ENCODE measurements at regions not wholly inside any gene's neighbourhood (a gene's known extent, or its start where the extent isn't known, plus 50 kb on each side); places are given as distances from the start of the nearest gene placed in this dataset.

DNA sequence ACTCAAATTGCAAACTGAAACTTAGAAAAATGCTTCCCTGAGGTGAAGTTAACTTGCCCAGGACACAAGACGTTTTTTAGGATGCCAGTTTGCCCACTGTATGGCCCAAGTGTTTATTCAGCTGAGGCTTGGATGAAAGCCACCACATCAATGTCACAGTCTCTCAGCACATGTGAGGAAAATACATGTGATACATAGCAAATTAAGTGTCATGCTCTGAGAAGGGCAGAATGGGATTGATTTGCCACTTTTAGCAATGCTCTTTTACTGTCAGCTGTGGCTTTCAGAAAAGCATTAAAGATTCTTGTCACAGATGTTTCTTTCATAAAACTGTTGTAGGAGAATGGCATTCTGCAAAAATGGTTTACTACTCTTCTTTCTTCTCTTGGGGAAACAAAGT lies 165.5 kb downstream of the ZIC1 start:
- ATAC-seq (no peak), DNase-seq (no peak)
- intact Hi-C loops (cut with micrococcal nuclease): no loop called here

DNA sequence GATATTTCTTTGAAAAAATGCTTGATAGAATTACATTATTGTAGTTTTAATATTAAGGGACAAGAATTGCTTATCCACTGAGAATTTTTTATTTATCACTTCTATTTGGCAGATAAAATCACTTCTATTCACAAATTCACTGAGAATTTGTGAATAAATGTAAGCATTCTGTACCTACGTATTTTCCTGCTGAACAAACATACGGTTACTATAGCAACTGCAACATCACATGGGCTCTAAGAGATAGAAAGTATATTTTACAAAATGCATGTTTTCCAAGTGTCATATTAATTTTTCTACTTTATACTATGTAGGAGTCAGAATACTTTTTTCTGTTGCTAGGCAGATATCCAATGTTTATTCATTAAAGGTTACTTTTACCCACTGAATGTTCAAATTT lies 166.2 kb downstream of the ZIC1 start:
- intact Hi-C loops (cut with micrococcal nuclease): no loop called here
- ATAC-seq (no peak), DNase-seq (no peak)

GRCh38 chr3:147582642-147583041 lies 173.5 kb downstream of the ZIC1 start:
- no peak for DNase-seq
- intact Hi-C loops (cut with micrococcal nuclease): no loop called here

DNA sequence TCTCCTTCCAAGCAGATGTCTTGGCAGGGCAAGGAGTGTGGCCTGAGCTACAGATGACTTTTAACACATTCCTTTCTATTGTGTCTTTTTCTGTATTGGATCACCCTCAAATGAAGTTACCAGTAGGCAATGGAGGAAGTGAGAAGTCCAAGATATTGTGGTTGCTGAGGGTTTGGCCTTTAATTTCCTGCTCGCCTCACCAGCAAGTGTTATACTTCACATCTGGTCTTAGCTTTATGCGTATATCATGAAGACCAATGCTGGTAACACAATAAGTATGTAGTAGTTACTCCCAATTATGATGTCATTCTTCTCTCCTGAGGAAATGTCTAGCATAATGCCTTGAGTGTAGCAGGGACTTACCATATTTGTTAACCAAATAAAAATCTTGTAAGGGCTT lies 179.9 kb downstream of the ZIC1 start:
- intact Hi-C loops (cut with micrococcal nuclease): no loop called here
- DNase-seq (no peak), ATAC-seq (no peak)

More at GRCh38 chr3:147582642-147583041, 173.5 kb downstream of the ZIC1 start:
- no peak for ATAC-seq

- intact Hi-C loops (cut with micrococcal nuclease): no loop called here
- DNase-seq: no peak
- ATAC-seq: no peak
Measured at GRCh38 chr3:147604136-147604535, 195.0 kb downstream of the ZIC1 start.

GRCh38 chr3:147613725-147614124 lies 204.6 kb downstream of the ZIC1 start:
- no peak for ATAC-seq
- DNase-seq: no peak
- intact Hi-C loops (cut with micrococcal nuclease): no loop called here

GRCh38 chr3:147614210-147614609 lies 205.0 kb downstream of the ZIC1 start:
- ATAC-seq (no peak), DNase-seq (no peak)
- intact Hi-C loops (cut with micrococcal nuclease): no loop called here

- intact Hi-C loops (cut with micrococcal nuclease): no loop called here
- no peak for ATAC-seq
- DNase-seq: no peak
Measured at GRCh38 chr3:147615035-147615434, 205.9 kb downstream of the ZIC1 start.

DNA sequence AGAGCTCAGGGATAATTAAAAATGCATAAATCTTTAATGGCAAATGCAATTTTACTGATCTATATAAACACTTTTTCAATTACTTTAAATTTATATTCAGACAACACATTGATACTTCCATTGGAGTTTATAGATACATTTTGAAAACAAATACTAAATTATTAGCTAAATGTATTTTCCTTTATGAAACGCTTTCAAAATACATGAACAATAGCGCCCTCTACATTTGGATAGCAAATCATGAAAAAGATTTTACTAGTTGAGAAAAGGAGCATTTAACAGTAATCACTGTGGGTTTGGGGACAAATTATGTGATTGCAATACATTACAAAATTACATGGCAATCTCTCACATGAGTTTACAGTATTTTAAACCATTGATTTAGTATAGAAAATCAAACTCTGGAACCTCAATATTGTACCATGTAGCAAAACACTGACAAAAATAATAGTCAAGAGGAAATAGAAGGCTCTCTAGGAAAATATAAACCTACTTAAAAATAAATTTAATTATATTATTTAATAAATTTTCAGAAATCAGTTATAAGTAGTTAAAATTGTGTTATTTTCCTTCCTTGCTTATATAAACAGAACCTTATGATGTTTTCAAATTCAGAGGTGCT lies 207.9 kb downstream of the ZIC1 start:
- intact Hi-C loops (cut with micrococcal nuclease): no loop called here
- ATAC-seq: no peak
- no peak for DNase-seq

DNA sequence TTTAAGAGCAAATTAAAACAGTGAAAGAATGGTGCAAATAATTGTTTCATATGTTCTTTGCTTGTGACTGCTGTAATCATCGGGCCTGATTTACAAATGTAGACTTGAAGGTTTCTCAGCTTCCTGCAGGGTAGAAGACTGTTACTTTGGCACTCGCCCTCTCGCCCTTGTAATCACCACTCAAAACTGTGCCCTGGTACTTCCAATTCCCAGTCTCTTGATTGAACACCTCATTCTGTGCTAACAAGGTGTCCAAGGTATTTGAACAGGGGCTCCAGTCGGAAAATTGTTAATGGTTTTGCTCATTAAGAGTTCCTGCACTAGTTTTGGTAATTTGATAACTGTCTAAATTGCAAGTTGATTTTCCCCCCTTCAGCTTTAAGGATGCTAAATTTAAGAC lies 209.5 kb downstream of the ZIC1 start:
- DNase-seq: no peak
- intact Hi-C loops (cut with micrococcal nuclease): no loop called here
- ATAC-seq: no peak

GRCh38 chr3:147619921-147620560 lies 210.9 kb downstream of the ZIC1 start:
- no peak for DNase-seq
- no peak for ATAC-seq
- intact Hi-C loops (cut with micrococcal nuclease): no loop called here

GRCh38 chr3:147620906-147621305 lies 211.7 kb downstream of the ZIC1 start:
- intact Hi-C loops (cut with micrococcal nuclease): no loop called here
- DNase-seq (no peak), ATAC-seq (no peak)

DNA sequence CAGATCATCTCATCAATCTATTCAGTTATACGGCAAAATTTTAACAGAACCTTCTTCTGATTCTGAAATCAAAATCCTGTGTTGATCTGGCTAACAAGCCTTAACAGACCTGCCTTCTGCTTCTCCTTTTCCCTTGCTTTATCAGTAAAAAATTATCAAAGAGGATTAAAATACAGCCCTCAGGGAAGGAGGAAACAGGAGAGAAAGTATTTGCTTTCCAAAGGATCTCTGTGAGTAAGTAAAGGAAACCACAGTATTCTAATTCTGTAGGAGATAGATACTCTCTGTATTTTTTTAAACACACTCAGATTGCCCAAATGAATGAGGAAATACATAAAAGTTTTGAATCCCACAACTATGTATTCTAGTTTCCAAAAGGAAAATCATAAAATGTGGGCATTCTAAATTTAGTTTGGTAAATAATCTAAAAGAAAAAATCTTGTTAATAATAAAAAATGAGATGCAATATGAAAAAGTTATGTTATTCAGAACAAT lies 221.8 kb downstream of the ZIC1 start:
- no peak for DNase-seq
- intact Hi-C loops (cut with micrococcal nuclease): no loop called here
- ATAC-seq: no peak

- no peak for ATAC-seq
Measured at GRCh38 chr3:147640781-147641180, 231.6 kb downstream of the ZIC1 start.

GRCh38 chr3:147645761-147646160 lies 236.6 kb downstream of the ZIC1 start:
- no peak for ATAC-seq

More at GRCh38 chr3:147640781-147641180, 231.6 kb downstream of the ZIC1 start:
- intact Hi-C loops (cut with micrococcal nuclease): no loop called here
- DNase-seq: no peak

GRCh38 chr3:147649475-147649874 lies 240.3 kb downstream of the ZIC1 start:
- ATAC-seq (no peak), DNase-seq (no peak)
- intact Hi-C loops (cut with micrococcal nuclease): no loop called here

More at GRCh38 chr3:147645761-147646160, 236.6 kb downstream of the ZIC1 start:
- DNase-seq: no peak
- intact Hi-C loops (cut with micrococcal nuclease): no loop called here

GRCh38 chr3:147651107-147651778 lies 242.1 kb downstream of the ZIC1 start:
- DNase-seq (peak; percentile 23), ATAC-seq (peak; percentile 93)
- intact Hi-C loops (cut with micrococcal nuclease): no loop called here

- DNase-seq: no peak
Measured at GRCh38 chr3:147652651-147653366, 243.6 kb downstream of the ZIC1 start.

GRCh38 chr3:147653367-147653923 lies 244.3 kb downstream of the ZIC1 start:
- DNase-seq: no peak
- ATAC-seq: peak; percentile 22
- intact Hi-C loops (cut with micrococcal nuclease): no loop called here

More at GRCh38 chr3:147652651-147653366, 243.6 kb downstream of the ZIC1 start:
- intact Hi-C loops (cut with micrococcal nuclease): no loop called here
- ATAC-seq: no peak
